Transverse colon (tissue), 4 donors: ENCODE measurements at regions not wholly inside any gene's neighbourhood (a gene's known extent, or its start where the extent isn't known, plus 50 kb on each side); places are given as distances from the start of the nearest gene placed in this dataset.

ENCODE experiments used
- EP300 ChIP-seq: sonication (generic); formaldehyde crosslinking; IDR thresholded peaks from one replicate; pipeline ENCODE4 v1.6.1; 2017; ENCODE audit warnings: antibody characterized with exemption, low read depth
- POLR2A ChIP-seq: fragments of 450-650 bp; IDR thresholded peaks from one replicate; pipeline ENCODE4 v1.6.1; 2016; ENCODE audit warnings: antibody characterized with exemption, mild to moderate bottlenecking, moderate library complexity
- POLR2AphosphoS5 ChIP-seq, 3 donors: sonication (generic); formaldehyde crosslinking; IDR thresholded peaks; one replicate each; pipeline ENCODE4 v1.6.1; 2016; ENCODE audit warnings: antibody characterized with exemption in 3 of 3
- TF ChIP-seq, protein P1 (sequence below), 5 experiments: fragments of 200-600 bp in 3 of 5; fragments of 450-650 bp in 2 of 5; sonication (generic) in 3 of 5; IDR thresholded peaks; 1 replicate in 2 of 5; 2 replicates in 3 of 5; pipeline ENCODE4 v1.5.1; 2016 to 2017; ENCODE audit warnings: antibody characterized with exemption in 5 of 5, inconsistent platforms in 3 of 5, mild to moderate bottlenecking in 2 of 5, moderate library complexity in 1 of 5

DNA sequence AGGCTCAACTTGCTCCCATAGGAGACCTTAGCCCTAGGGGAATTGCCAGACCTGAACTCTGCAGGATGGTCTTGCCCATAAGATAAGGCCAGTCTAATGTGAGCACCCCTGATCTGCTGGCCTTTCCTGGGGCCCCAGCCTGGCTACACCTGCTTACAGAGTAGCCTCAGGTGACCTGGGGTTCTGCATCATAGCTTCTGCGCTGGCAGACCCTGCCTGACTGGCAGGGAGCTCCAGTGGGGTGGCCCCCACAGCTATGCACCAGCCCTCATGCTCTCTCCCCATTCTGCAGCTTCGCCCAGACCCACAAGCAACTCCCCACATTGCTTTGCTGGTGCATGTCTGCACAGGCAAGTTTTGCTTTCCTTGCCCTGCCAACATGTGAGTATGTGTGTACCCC is 371.3 kb upstream of the CLEC14A start:
- TF ChIP-seq, protein P1, sequence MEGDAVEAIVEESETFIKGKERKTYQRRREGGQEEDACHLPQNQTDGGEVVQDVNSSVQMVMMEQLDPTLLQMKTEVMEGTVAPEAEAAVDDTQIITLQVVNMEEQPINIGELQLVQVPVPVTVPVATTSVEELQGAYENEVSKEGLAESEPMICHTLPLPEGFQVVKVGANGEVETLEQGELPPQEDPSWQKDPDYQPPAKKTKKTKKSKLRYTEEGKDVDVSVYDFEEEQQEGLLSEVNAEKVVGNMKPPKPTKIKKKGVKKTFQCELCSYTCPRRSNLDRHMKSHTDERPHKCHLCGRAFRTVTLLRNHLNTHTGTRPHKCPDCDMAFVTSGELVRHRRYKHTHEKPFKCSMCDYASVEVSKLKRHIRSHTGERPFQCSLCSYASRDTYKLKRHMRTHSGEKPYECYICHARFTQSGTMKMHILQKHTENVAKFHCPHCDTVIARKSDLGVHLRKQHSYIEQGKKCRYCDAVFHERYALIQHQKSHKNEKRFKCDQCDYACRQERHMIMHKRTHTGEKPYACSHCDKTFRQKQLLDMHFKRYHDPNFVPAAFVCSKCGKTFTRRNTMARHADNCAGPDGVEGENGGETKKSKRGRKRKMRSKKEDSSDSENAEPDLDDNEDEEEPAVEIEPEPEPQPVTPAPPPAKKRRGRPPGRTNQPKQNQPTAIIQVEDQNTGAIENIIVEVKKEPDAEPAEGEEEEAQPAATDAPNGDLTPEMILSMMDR (IDR thresholded peaks at IDR 0.05), result no peak
- TF ChIP-seq POLR2AphosphoS5 (IDR thresholded peaks at IDR 0.05) (no peak), EP300 (no peak), POLR2A (no peak)
